Stomach (tissue), 8 donors: ENCODE measurements at regions not wholly inside any gene's neighbourhood (a gene's known extent, or its start where the extent isn't known, plus 50 kb on each side); places are given as distances from the start of the nearest gene placed in this dataset.

Source experiments
- DNase-seq, 2 donors: peaks; one replicate each; pipeline versions ENCODE4 v3.0.0 to v3.0.0-alpha.2; 2013 to 2019
- H3K27ac ChIP-seq, 5 donors: fragments of 200-600 bp in 4 of 5; sonication (generic) in 4 of 5; one replicate each; pipeline ENCODE4 v1.5.1; 2013 to 2019; ENCODE audit warnings: mild to moderate bottlenecking in 1 of 5, moderate library complexity in 1 of 5
- H3K27me3 ChIP-seq, 3 donors: fragments of 200-600 bp; sonication (generic); one replicate each; pipeline ENCODE4 v1.5.1; 2017 to 2019; ENCODE audit warnings: mixed run types in 1 of 3
- H3K36me3 ChIP-seq, 4 donors: fragments of 200-600 bp; sonication (generic); 1 replicate in 3 of 4; 2 replicates in 1 of 4; pipeline ENCODE4 v1.5.1; 2016 to 2019
- H3K4me1 ChIP-seq, 4 donors: fragments of 200-600 bp; sonication (generic); one replicate each; pipeline ENCODE4 v1.5.1; 2016 to 2019
- H3K4me3 ChIP-seq, 4 donors: fragments of 200-600 bp; sonication (generic) in 3 of 4; one replicate each; pipeline ENCODE4 v1.5.1; 2016 to 2019; ENCODE audit warnings: mild to moderate bottlenecking in 1 of 4
- H3K9me3 ChIP-seq, 4 donors: fragments of 200-600 bp; sonication (generic); one replicate each; pipeline ENCODE4 v1.5.1; 2016 to 2019
- CTCF ChIP-seq, 7 experiments: fragments of 450-650 bp in 4 of 7; fragments of 200-600 bp in 3 of 7; sonication (generic) in 3 of 7; IDR thresholded peaks; one replicate each; pipeline ENCODE4 v1.5.1; 2016 to 2019; ENCODE audit warnings: antibody characterized with exemption in 7 of 7, control low read depth in 2 of 7, mild to moderate bottlenecking in 1 of 7
- EP300 ChIP-seq: sonication (generic); formaldehyde crosslinking; IDR thresholded peaks from one replicate; pipeline ENCODE4 v1.6.1; 2017; ENCODE audit warnings: antibody characterized with exemption
- POLR2A ChIP-seq, 4 donors: fragments of 450-650 bp; IDR thresholded peaks; one replicate each; pipeline ENCODE4 v1.6.1; 2016; ENCODE audit warnings: antibody characterized with exemption in 4 of 4, control low read depth in 2 of 4, mild to moderate bottlenecking in 1 of 4, moderate library complexity in 1 of 4
- POLR2AphosphoS5 ChIP-seq, 3 donors: sonication (generic); formaldehyde crosslinking; IDR thresholded peaks; one replicate each; pipeline ENCODE4 v1.6.1; 2016; ENCODE audit warnings: antibody characterized with exemption in 3 of 3
- WGBS, 5 donors: extraction: QIAGEN DNeasy Blood & Tissue Kit in 3 of 5; methylation state at CpG; one replicate each; pipeline versions ENCODE4 v1.1.5 to v1.1.7; 2013 to 2018; 5-methylcytosine and 5-hydroxymethylcytosine counted together
- intact Hi-C: fragments of 100-400 bp; cut with DNase I; formaldehyde crosslinking; loops from one replicate; pipeline ENCODE4 v1.15.1; 2023; ENCODE audit warnings: low total_unique reads
- donor health status: healthy with polysubstance abuse.
- donor health status: Bipolar disorder and iron deficiency.
- donor health status: healthy.

GRCh38 chr1:9440261-9440660 lies 99.0 kb upstream of the SLC25A33 start:
- peaks cover 21 to 55% (median 29%) of the 10 kb centered on the region in 4 donors for H3K4me1 ChIP-seq
- no peak for DNase-seq
- peak overlapping the region in 1 of 5 donors; percentile 73 for H3K27ac ChIP-seq
- intact Hi-C loops: no loop called here
- TF ChIP-seq EP300: no peak
- H3K27me3 ChIP-seq: no peaks in the 10 kb centered on the region
- H3K36me3 ChIP-seq: no peaks in the 10 kb centered on the region
- H3K4me3 ChIP-seq: no peak overlapping the region
- WGBS, 5 donors: 77 to 90% (median 86%) methylated on average over 7 of the region's 7 CpGs
- no peaks in the 10 kb centered on the region for H3K9me3 ChIP-seq

GRCh38 chr1:9440763-9441194 lies 98.5 kb upstream of the SLC25A33 start:
- peak overlapping the region in 3 of 5 donors; percentile 54 to 74 (median 73) for H3K27ac ChIP-seq
- WGBS, 5 donors: 50 to 75% (median 58%) methylated on average over 3 of the region's 3 CpGs
- no peak for DNase-seq
- H3K4me1 ChIP-seq: peaks cover 19 to 50% (median 29%) of the 10 kb centered on the region in 4 donors
- H3K27me3 ChIP-seq: no peaks in the 10 kb centered on the region
- no peaks in the 10 kb centered on the region for H3K9me3 ChIP-seq
- TF ChIP-seq POLR2AphosphoS5 (IDR thresholded peaks at IDR 0.05) (no peak), EP300 (no peak), POLR2A (IDR thresholded peaks at IDR 0.05) (no peak), CTCF (IDR thresholded peaks at IDR 0.05) (no peak)
- intact Hi-C loops: no loop called here
- no peaks in the 10 kb centered on the region for H3K36me3 ChIP-seq
- H3K4me3 ChIP-seq: no peak overlapping the region

- peak; percentile 34 to 72 for DNase-seq
- 40 to 55% (median 52%) methylated on average over 18 to 20 of the region's 20 CpGs for WGBS, 5 donors
- intact Hi-C loops: no loop called here
- Histone ChIP-seq H3K4me1 (peaks cover 16 to 42% (median 29%) of the 10 kb centered on the region in 4 donors), H3K36me3 (no peaks in the 10 kb centered on the region), H3K27me3 (no peaks in the 10 kb centered on the region), H3K27ac (peak overlapping the region in 4 of 5 donors; percentile 54 to 74 (median 64)), H3K4me3 (no peak overlapping the region), H3K9me3 (no peaks in the 10 kb centered on the region)
- TF ChIP-seq POLR2AphosphoS5 (IDR thresholded peaks at IDR 0.05) (peak in 1 of 3 donors; percentile 15), POLR2A (IDR thresholded peaks at IDR 0.05) (no peak), EP300 (no peak), CTCF (IDR thresholded peaks at IDR 0.05) (no peak)
These were observed 97.7 kb upstream of the SLC25A33 start for GRCh38 chr1:9441451-9442133.

- Histone ChIP-seq H3K27ac (peak overlapping the region in 3 of 5 donors; percentile 54 to 74 (median 73)), H3K27me3 (no peaks in the 10 kb centered on the region), H3K4me1 (peaks cover 9 to 35% (median 24%) of the 10 kb centered on the region in 4 donors), H3K9me3 (no peaks in the 10 kb centered on the region), H3K36me3 (no peaks in the 10 kb centered on the region), H3K4me3 (no peak overlapping the region)
- TF ChIP-seq POLR2A (IDR thresholded peaks at IDR 0.05): no peak
- TF ChIP-seq POLR2AphosphoS5 (IDR thresholded peaks at IDR 0.05): no peak
- TF ChIP-seq EP300: no peak
- no peak for TF ChIP-seq CTCF (IDR thresholded peaks at IDR 0.05)
- 72 to 82% (median 78%) methylated on average over 8 of the region's 8 CpGs for WGBS, 5 donors
- intact Hi-C loops: no loop called here
- no peak for DNase-seq
These were observed 96.9 kb upstream of the SLC25A33 start for GRCh38 chr1:9442278-9442846.

- Histone ChIP-seq H3K27ac (peak overlapping the region in 2 of 5 donors; percentile 73 to 74), H3K9me3 (no peaks in the 10 kb centered on the region), H3K36me3 (no peaks in the 10 kb centered on the region), H3K27me3 (no peaks in the 10 kb centered on the region), H3K4me1 (peaks cover 2 to 29% (median 21%) of the 10 kb centered on the region in 4 donors), H3K4me3 (no peak overlapping the region)
- intact Hi-C loops: no loop called here
- WGBS, 5 donors: 91 to 96% (median 92%) methylated on average over 3 of the region's 3 CpGs
- TF ChIP-seq POLR2A (IDR thresholded peaks at IDR 0.05): no peak
- TF ChIP-seq CTCF (IDR thresholded peaks at IDR 0.05): no peak
- no peak for TF ChIP-seq EP300
- no peak for TF ChIP-seq POLR2AphosphoS5 (IDR thresholded peaks at IDR 0.05)
- DNase-seq: no peak
These were observed 96.3 kb upstream of the SLC25A33 start for GRCh38 chr1:9442986-9443385.
